Ishikawa (cell line): ENCODE measurements at regions not wholly inside any gene's neighbourhood (a gene's known extent, or its start where the extent isn't known, plus 50 kb on each side); places are given as distances from the start of the nearest gene placed in this dataset.

Source experiments
- CEBPB ChIP-seq: IDR thresholded peaks from 2 replicates; pipeline ENCODE4 v1.6.1; 2012
- CREB1 ChIP-seq: IDR thresholded peaks from 2 replicates; pipeline ENCODE4 v1.6.1; 2012; ENCODE audit warnings: low read depth
- EP300 ChIP-seq: IDR thresholded peaks from 2 replicates; pipeline ENCODE4 v1.6.1; 2012; ENCODE audit warnings: borderline replicate concordance
- MAX ChIP-seq: IDR thresholded peaks from 2 replicates; pipeline ENCODE4 v1.6.1; 2012
- NFIC ChIP-seq: IDR thresholded peaks from 2 replicates; pipeline ENCODE4 v1.6.1; 2012
- RAD21 ChIP-seq: IDR thresholded peaks from 2 replicates; pipeline ENCODE4 v1.6.1; 2012; ENCODE audit warnings: low read depth
- REST ChIP-seq: IDR thresholded peaks from 2 replicates; pipeline ENCODE4 v1.6.1; 2012; ENCODE audit warnings: low read depth, mild to moderate bottlenecking
- USF1 ChIP-seq: IDR thresholded peaks from 2 replicates; pipeline ENCODE4 v1.6.1; 2012
- YY1 ChIP-seq: IDR thresholded peaks from 2 replicates; pipeline ENCODE4 v1.6.1; 2012; ENCODE audit warnings: low read depth

- no peak for TF ChIP-seq USF1
- TF ChIP-seq CREB1: no peak
- no peak for TF ChIP-seq RAD21
- no peak for TF ChIP-seq REST
- no peak for TF ChIP-seq EP300
- TF ChIP-seq CEBPB: no peak
- no peak for TF ChIP-seq MAX
- TF ChIP-seq NFIC: no peak
- no peak for TF ChIP-seq YY1
Observed at GRCh38 chr2:2845806-2846315, 514.8 kb upstream of the MYT1L start.
